ENCODE measurements at regions not wholly inside any gene's neighbourhood (a gene's known extent, or its start where the extent isn't known, plus 50 kb on each side); places are given as distances from the start of the nearest gene placed in this dataset.

- Histone ChIP-seq H3K27ac (ENCODE audit: extremely low read depth, low read depth, low read length) (no peak overlapping the region), H3K4me1 (ENCODE audit: control insufficient read depth, insufficient read depth, low read length) (no peaks in the 10 kb centered on the region), H3K4me3 (ENCODE audit: low read depth, low read length) (no peak overlapping the region), H3K36me3 (ENCODE audit: control insufficient read depth in 2 of 2, insufficient read depth in 1 of 2, low read length in 2 of 2) (no peaks in the 10 kb centered on the region), H3K9me3 (ENCODE audit: control insufficient read depth, insufficient read depth, low read depth, low read length) (no peaks in the 10 kb centered on the region)
- no peak for TF ChIP-seq RBAK (tag by site-specific recombination; IDR thresholded peaks at IDR 0.05)
- TF ChIP-seq BCL11B (tag by site-specific recombination; IDR thresholded peaks at IDR 0.05; ENCODE audit: low read depth): no peak
- no peak for TF ChIP-seq ZNF114 (tag by site-specific recombination; IDR thresholded peaks at IDR 0.05)
- no peak for TF ChIP-seq ZNF138 (tag by site-specific recombination; IDR thresholded peaks at IDR 0.05; ENCODE audit: borderline replicate concordance)
- no peak for TF ChIP-seq ZNF792 (tag by site-specific recombination; IDR thresholded peaks at IDR 0.05)
- ChIA-PET POLR2A (no interaction called here), CTCF (no interaction called here)
Measured at GRCh38 chr5:5009240-5009639, 130.9 kb upstream of the ADAMTS16 start.

- H3K4me3 ChIP-seq (ENCODE audit: low read depth, low read length): no peak overlapping the region
- H3K36me3 ChIP-seq (ENCODE audit: control insufficient read depth in 2 of 2, insufficient read depth in 1 of 2, low read length in 2 of 2): no peaks in the 10 kb centered on the region
- H3K4me1 ChIP-seq (ENCODE audit: control insufficient read depth, insufficient read depth, low read length): no peaks in the 10 kb centered on the region; the same call in 1 of the 2 replicates
- CTCF ChIA-PET: interaction anchor here (0.9 kb wide), 1 partner anchor 69 kb away, joined by 4 read pairs; no protein-coding TSS in a partner anchor
- no peak for TF ChIP-seq YY1 (tag by site-specific recombination; IDR thresholded peaks at IDR 0.05)
- TF ChIP-seq ZNF416 (tag by site-specific recombination; IDR thresholded peaks at IDR 0.05): no peak
- no peak for TF ChIP-seq ZNF658 (tag by site-specific recombination; IDR thresholded peaks at IDR 0.05)
- TF ChIP-seq ZNF791 (tag by site-specific recombination; IDR thresholded peaks at IDR 0.05): no peak
- no peak for TF ChIP-seq ZSCAN23 (tag by site-specific recombination; IDR thresholded peaks at IDR 0.05)
- no peak for TF ChIP-seq ZNF48 (tag by site-specific recombination; IDR thresholded peaks at IDR 0.05)
- TF ChIP-seq ZNF292 (tag by site-specific recombination; IDR thresholded peaks at IDR 0.05; ENCODE audit: borderline replicate concordance, low read depth): no peak
- no peak for TF ChIP-seq KLF10 (tag by site-specific recombination; IDR thresholded peaks at IDR 0.05)
- TF ChIP-seq ZNF433 (tag by site-specific recombination; IDR thresholded peaks at IDR 0.05; ENCODE audit: low read depth): no peak
- TF ChIP-seq ZNF473 (tag by site-specific recombination; IDR thresholded peaks at IDR 0.05): no peak
- TF ChIP-seq ZNF670 (tag by site-specific recombination; IDR thresholded peaks at IDR 0.05; ENCODE audit: low read depth): no peak
- TF ChIP-seq PRDM10 (tag by site-specific recombination; IDR thresholded peaks at IDR 0.05): no peak
- no peak for TF ChIP-seq ZNF248 (tag by site-specific recombination; IDR thresholded peaks at IDR 0.05)
- TF ChIP-seq GFI1B (tag by site-specific recombination; IDR thresholded peaks at IDR 0.05): no peak
- POLR2A ChIA-PET: no interaction called here
- H3K27ac ChIP-seq (ENCODE audit: extremely low read depth, low read depth, low read length): no peak overlapping the region
- H3K9me3 ChIP-seq (ENCODE audit: control insufficient read depth, insufficient read depth, low read depth, low read length): no peaks in the 10 kb centered on the region
Measured at GRCh38 chr5:5011151-5011550, 129.0 kb upstream of the ADAMTS16 start.

- no peak for TF ChIP-seq ZNF529 (tag by site-specific recombination; IDR thresholded peaks at IDR 0.05; ENCODE audit: insufficient replicate concordance)
- TF ChIP-seq ZNF777 (tag by site-specific recombination; IDR thresholded peaks at IDR 0.05; ENCODE audit: borderline replicate concordance): no peak
- TF ChIP-seq ZSCAN5A (tag by site-specific recombination; IDR thresholded peaks at IDR 0.05): no peak
- 0 out of 2 replicates have a peak, but pooled peaks have one; percentile 8 for TF ChIP-seq GLIS1 (tag by site-specific recombination; IDR thresholded peaks at IDR 0.05)
- no peak for TF ChIP-seq HIC1 (tag by site-specific recombination; IDR thresholded peaks at IDR 0.05)
- H3K9me3 ChIP-seq (ENCODE audit: control insufficient read depth, insufficient read depth, low read depth, low read length): no peaks in the 10 kb centered on the region
- no peak overlapping the region for H3K4me3 ChIP-seq (ENCODE audit: low read depth, low read length)
- no peaks in the 10 kb centered on the region for H3K36me3 ChIP-seq (ENCODE audit: control insufficient read depth in 2 of 2, insufficient read depth in 1 of 2, low read length in 2 of 2)
- no peak overlapping the region for H3K27ac ChIP-seq (ENCODE audit: extremely low read depth, low read depth, low read length)
- ChIA-PET CTCF (interaction anchor here (0.8 to 1.1 kb wide), 2 partner anchors 34 to 49 kb away, joined by 3 read pairs; no protein-coding TSS in a partner anchor), POLR2A (no interaction called here)
- peaks cover 2% of the 10 kb centered on the region; the same call in 1 of the 2 replicates for H3K4me1 ChIP-seq (ENCODE audit: control insufficient read depth, insufficient read depth, low read length)
Measured at GRCh38 chr5:5014586-5015235, 125.4 kb upstream of the ADAMTS16 start.
